ENCODE measurements at regions not wholly inside any gene's neighbourhood (a gene's known extent, or its start where the extent isn't known, plus 50 kb on each side); places are given as distances from the start of the nearest gene placed in this dataset.

GRCh38 chr1:191174298-191174697 is 696.6 kb upstream of the BRINP3 start:
- H3K36me3 ChIP-seq = no peaks in the 10 kb centered on the region
- H3K9me3 ChIP-seq (ENCODE audit: low read depth) = no peaks in the 10 kb centered on the region
- H3K27ac ChIP-seq = no peak overlapping the region
- H4K20me1 ChIP-seq (ENCODE audit: low read depth) = no peaks in the 10 kb centered on the region
- H3K27me3 ChIP-seq = no peaks in the 10 kb centered on the region
- Mint-ChIP-seq H3K27ac (no peak overlapping the region), H3K4me1 (peaks cover 13% of the 10 kb centered on the region), H3K4me3 (no peak overlapping the region), H3K9me3 (no peaks in the 10 kb centered on the region), H3K36me3 (no peaks in the 10 kb centered on the region), H3K27me3 (ENCODE audit: insufficient read depth, low read depth) (no peaks in the 10 kb centered on the region)
- no peak for TF ChIP-seq EZH2 (IDR thresholded peaks at IDR 0.05)
- TF ChIP-seq EZH2phosphoT487 (IDR thresholded peaks at IDR 0.05) = no peak
- TF ChIP-seq CTCF (IDR thresholded peaks at IDR 0.05) = no peak
- H3K4me1 ChIP-seq = peaks cover 19% of the 10 kb centered on the region
- H3K9ac ChIP-seq = no peak overlapping the region
- no peaks in the 10 kb centered on the region for H3K79me2 ChIP-seq (ENCODE audit: low read depth)
- H3F3A ChIP-seq (ENCODE audit: low read depth) = no peaks in the 10 kb centered on the region
- peak overlapping the region; percentile 27 for H3K4me2 ChIP-seq
- H3K4me3 ChIP-seq = no peak overlapping the region
- no peak overlapping the region for H2AFZ ChIP-seq (replicated peaks)
- peak; percentile 13 for DNase-seq (ENCODE audit: low spot score)

GRCh38 chr1:191176131-191176530 is 698.5 kb upstream of the BRINP3 start:
- H3K4me1 ChIP-seq = peaks cover 19% of the 10 kb centered on the region
- TF ChIP-seq EZH2phosphoT487 (IDR thresholded peaks at IDR 0.05) = no peak
- TF ChIP-seq CTCF (IDR thresholded peaks at IDR 0.05) = no peak
- no peak for TF ChIP-seq EZH2 (IDR thresholded peaks at IDR 0.05)
- no peaks in the 10 kb centered on the region for H4K20me1 ChIP-seq (ENCODE audit: low read depth)
- no peaks in the 10 kb centered on the region for H3K27me3 ChIP-seq
- H3K4me3 Mint-ChIP-seq = no peak overlapping the region
- H3K4me2 ChIP-seq = no peak overlapping the region
- DNase-seq (ENCODE audit: low spot score) = no peak
- no peak overlapping the region for H3K4me3 ChIP-seq
- H3F3A ChIP-seq (ENCODE audit: low read depth) = no peaks in the 10 kb centered on the region
- H3K9me3 Mint-ChIP-seq = no peaks in the 10 kb centered on the region
- H3K27ac Mint-ChIP-seq = no peak overlapping the region
- no peak overlapping the region for H2AFZ ChIP-seq (replicated peaks)
- no peaks in the 10 kb centered on the region for H3K27me3 Mint-ChIP-seq (ENCODE audit: insufficient read depth, low read depth)
- no peak overlapping the region for H3K27ac ChIP-seq
- no peaks in the 10 kb centered on the region for H3K36me3 Mint-ChIP-seq
- H3K4me1 Mint-ChIP-seq = peaks cover 13% of the 10 kb centered on the region
- no peaks in the 10 kb centered on the region for H3K36me3 ChIP-seq
- no peaks in the 10 kb centered on the region for H3K9me3 ChIP-seq (ENCODE audit: low read depth)
- H3K9ac ChIP-seq = no peak overlapping the region
- H3K79me2 ChIP-seq (ENCODE audit: low read depth) = no peaks in the 10 kb centered on the region

- Histone ChIP-seq H3K27ac (no peak overlapping the region), H3K36me3 (no peaks in the 10 kb centered on the region), H3K79me2 (ENCODE audit: low read depth) (no peaks in the 10 kb centered on the region), H3K9me3 (ENCODE audit: low read depth) (no peaks in the 10 kb centered on the region), H2AFZ (replicated peaks) (no peak overlapping the region), H3K4me3 (no peak overlapping the region), H3K27me3 (no peaks in the 10 kb centered on the region), H3F3A (ENCODE audit: low read depth) (no peaks in the 10 kb centered on the region), H3K9ac (no peak overlapping the region), H3K4me2 (no peak overlapping the region), H3K4me1 (no peaks in the 10 kb centered on the region), H4K20me1 (ENCODE audit: low read depth) (no peaks in the 10 kb centered on the region)
- no peak overlapping the region for H3K4me3 Mint-ChIP-seq
- no peak overlapping the region for H3K27ac Mint-ChIP-seq
- no peak for TF ChIP-seq CTCF (IDR thresholded peaks at IDR 0.05)
- no peak for TF ChIP-seq EZH2 (IDR thresholded peaks at IDR 0.05)
- TF ChIP-seq EZH2phosphoT487 (IDR thresholded peaks at IDR 0.05) = no peak
- no peaks in the 10 kb centered on the region for H3K9me3 Mint-ChIP-seq
- no peak for DNase-seq (ENCODE audit: low spot score)
- no peaks in the 10 kb centered on the region for H3K4me1 Mint-ChIP-seq
- no peaks in the 10 kb centered on the region for H3K27me3 Mint-ChIP-seq (ENCODE audit: insufficient read depth, low read depth)
- H3K36me3 Mint-ChIP-seq = no peaks in the 10 kb centered on the region
Observed at GRCh38 chr1:191206513-191207207, 729.0 kb upstream of the BRINP3 start.
